Liver (tissue), 8 donors: ENCODE measurements at regions not wholly inside any gene's neighbourhood (a gene's known extent, or its start where the extent isn't known, plus 50 kb on each side); places are given as distances from the start of the nearest gene placed in this dataset.

Experiments used
- DNase-seq: peaks from one replicate; pipeline ENCODE4 v3.0.0-alpha.2; 2017; ENCODE audit warnings: low spot score
- H3K27ac ChIP-seq, 2 donors: one replicate each; pipeline ENCODE4 v1.7.0; 2013; ENCODE audit warnings: inconsistent platforms in 2 of 2, low read length in 2 of 2, control low read depth in 1 of 2, low read depth in 1 of 2, mild to moderate bottlenecking in 1 of 2
- H3K27me3 ChIP-seq, 4 donors: one replicate each; pipeline versions ENCODE4 v1.6.1 to v1.7.0; 2013; ENCODE audit warnings: low read length in 3 of 4, inconsistent platforms in 1 of 4, mild to moderate bottlenecking in 1 of 4, moderate library complexity in 1 of 4; ENCODE audit not compliant: control insufficient read depth in 4 of 4, insufficient read depth in 4 of 4
- H3K36me3 ChIP-seq, 4 donors: one replicate each; pipeline versions ENCODE4 v1.6.1 to v1.7.0; 2013; ENCODE audit warnings: low read length in 3 of 4, mild to moderate bottlenecking in 3 of 4, low read depth in 1 of 4, moderate library complexity in 1 of 4; ENCODE audit not compliant: control insufficient read depth in 4 of 4, insufficient read depth in 3 of 4
- H3K4me1 ChIP-seq, 4 donors: one replicate each; pipeline versions ENCODE4 v1.6.1 to v1.7.0; 2013; ENCODE audit warnings: low read length in 3 of 4, mild to moderate bottlenecking in 3 of 4, moderate library complexity in 1 of 4; ENCODE audit not compliant: control insufficient read depth in 4 of 4, insufficient read depth in 4 of 4
- H3K4me3 ChIP-seq, 3 donors: one replicate each; pipeline versions ENCODE4 v1.6.1 to v1.7.0; 2013; ENCODE audit warnings: low read length in 3 of 3, control low read depth in 1 of 3, low read depth in 1 of 3, mild to moderate bottlenecking in 1 of 3
- H3K9ac ChIP-seq, 2 donors: one replicate each; pipeline ENCODE4 v1.7.0; 2013; ENCODE audit warnings: low read length in 2 of 2, mild to moderate bottlenecking in 2 of 2, moderate library complexity in 2 of 2, control low read depth in 1 of 2, low read depth in 1 of 2
- H3K9me3 ChIP-seq, 4 donors: one replicate each; pipeline versions ENCODE4 v1.6.1 to v1.7.0; 2013; ENCODE audit warnings: low read length in 3 of 4; ENCODE audit not compliant: control insufficient read depth in 4 of 4
- EGR1 ChIP-seq, 2 donors: IDR thresholded peaks; 2 replicates each; pipeline ENCODE4 v1.6.1; 2016 to 2018; ENCODE audit warnings: antibody characterized with exemption in 2 of 2, low read depth in 2 of 2
- FOXA1 ChIP-seq: IDR thresholded peaks from 2 replicates; pipeline ENCODE4 v1.6.1; 2016; ENCODE audit warnings: antibody characterized with exemption
- GABPA ChIP-seq, 2 donors: IDR thresholded peaks in 1 of 2; conservative IDR thresholded peaks in 1 of 2; 2 replicates each; pipeline ENCODE4 v1.6.1; 2016; ENCODE audit warnings: antibody characterized with exemption in 2 of 2, mild to moderate bottlenecking in 1 of 2, moderate library complexity in 1 of 2
- HNF4A ChIP-seq, 2 donors: conservative IDR thresholded peaks; 2 replicates each; pipeline ENCODE4 v1.6.1; 2016; ENCODE audit warnings: antibody characterized with exemption in 2 of 2, mild to moderate bottlenecking in 2 of 2
- HNF4G ChIP-seq: IDR thresholded peaks from 2 replicates; pipeline ENCODE4 v1.6.1; 2016; ENCODE audit warnings: antibody characterized with exemption
- JUND ChIP-seq, 2 donors: IDR thresholded peaks; 2 replicates each; pipeline ENCODE4 v1.6.1; 2016; ENCODE audit warnings: antibody characterized with exemption in 2 of 2
- NR2F2 ChIP-seq: IDR thresholded peaks from 2 replicates; pipeline ENCODE4 v1.6.1; 2016; ENCODE audit warnings: antibody characterized with exemption
- RAD21 ChIP-seq, 2 donors: IDR thresholded peaks; 2 replicates each; pipeline ENCODE4 v1.6.1; 2016; ENCODE audit warnings: antibody characterized with exemption in 2 of 2, mild to moderate bottlenecking in 2 of 2
- RXRA ChIP-seq, 2 donors: IDR thresholded peaks; 2 replicates each; pipeline ENCODE4 v1.6.1; 2017 to 2018; ENCODE audit warnings: antibody characterized with exemption in 2 of 2, mild to moderate bottlenecking in 1 of 2
- TAF1 ChIP-seq: conservative IDR thresholded peaks from 2 replicates; pipeline ENCODE4 v1.6.1; 2016; ENCODE audit warnings: antibody characterized with exemption, mild to moderate bottlenecking
- YY1 ChIP-seq: IDR thresholded peaks from 2 replicates; pipeline ENCODE4 v1.6.1; 2016; ENCODE audit warnings: antibody characterized with exemption, mild to moderate bottlenecking
- WGBS: extraction: QIAGEN DNeasy Blood & Tissue Kit; methylation state at CpG from one replicate; pipeline ENCODE4 v1.1.7; 2013; 5-methylcytosine and 5-hydroxymethylcytosine counted together
- TF ChIP-seq, protein P1 (sequence below): IDR thresholded peaks from 2 replicates; pipeline ENCODE4 v1.6.1; 2016; ENCODE audit warnings: antibody characterized with exemption, mild to moderate bottlenecking
- TF ChIP-seq, protein P2 (sequence below): IDR thresholded peaks from 2 replicates; pipeline ENCODE4 v1.6.1; 2016; ENCODE audit warnings: antibody characterized with exemption
- TF ChIP-seq, protein P3 (sequence below): fragments of 150-350 bp; IDR thresholded peaks from 2 replicates; pipeline ENCODE4 v1.5.1; 2017; ENCODE audit warnings: improper control_type of control experiment, low read depth, low read length; ENCODE audit not compliant: missing input control
- TF ChIP-seq, protein P4 (sequence below): IDR thresholded peaks from 2 replicates; pipeline ENCODE4 v1.6.1; 2016; ENCODE audit warnings: antibody characterized with exemption
- donor health status: healthy.
- donor health status: healthy.
- donor health status: healthy.
- donor health status: healthy.
- donor health status: healthy.

DNA sequence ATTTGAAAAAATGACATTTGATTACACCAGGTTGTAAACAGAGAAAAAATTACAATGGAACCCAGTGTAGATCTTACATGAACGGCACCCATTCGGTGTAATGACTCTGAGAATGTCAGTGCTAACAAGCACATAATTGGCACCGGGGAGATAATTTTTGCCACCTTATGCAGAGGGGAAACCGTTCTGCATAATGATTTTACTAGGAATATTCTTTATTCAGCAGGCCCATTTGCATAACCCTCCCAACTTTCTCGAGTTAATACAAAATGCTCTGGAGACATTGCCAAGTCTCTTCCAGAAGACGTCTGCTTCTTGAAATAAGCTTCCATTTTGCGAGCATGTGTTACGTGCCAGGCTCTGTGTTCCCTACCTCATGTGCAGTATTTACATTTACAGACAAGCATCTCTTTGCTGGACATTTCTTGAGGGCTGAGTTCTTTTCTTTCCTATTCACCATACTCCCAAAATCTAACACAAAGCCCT, 275.8 kb downstream of the MIAT start (continued):
- TF ChIP-seq, protein P1, sequence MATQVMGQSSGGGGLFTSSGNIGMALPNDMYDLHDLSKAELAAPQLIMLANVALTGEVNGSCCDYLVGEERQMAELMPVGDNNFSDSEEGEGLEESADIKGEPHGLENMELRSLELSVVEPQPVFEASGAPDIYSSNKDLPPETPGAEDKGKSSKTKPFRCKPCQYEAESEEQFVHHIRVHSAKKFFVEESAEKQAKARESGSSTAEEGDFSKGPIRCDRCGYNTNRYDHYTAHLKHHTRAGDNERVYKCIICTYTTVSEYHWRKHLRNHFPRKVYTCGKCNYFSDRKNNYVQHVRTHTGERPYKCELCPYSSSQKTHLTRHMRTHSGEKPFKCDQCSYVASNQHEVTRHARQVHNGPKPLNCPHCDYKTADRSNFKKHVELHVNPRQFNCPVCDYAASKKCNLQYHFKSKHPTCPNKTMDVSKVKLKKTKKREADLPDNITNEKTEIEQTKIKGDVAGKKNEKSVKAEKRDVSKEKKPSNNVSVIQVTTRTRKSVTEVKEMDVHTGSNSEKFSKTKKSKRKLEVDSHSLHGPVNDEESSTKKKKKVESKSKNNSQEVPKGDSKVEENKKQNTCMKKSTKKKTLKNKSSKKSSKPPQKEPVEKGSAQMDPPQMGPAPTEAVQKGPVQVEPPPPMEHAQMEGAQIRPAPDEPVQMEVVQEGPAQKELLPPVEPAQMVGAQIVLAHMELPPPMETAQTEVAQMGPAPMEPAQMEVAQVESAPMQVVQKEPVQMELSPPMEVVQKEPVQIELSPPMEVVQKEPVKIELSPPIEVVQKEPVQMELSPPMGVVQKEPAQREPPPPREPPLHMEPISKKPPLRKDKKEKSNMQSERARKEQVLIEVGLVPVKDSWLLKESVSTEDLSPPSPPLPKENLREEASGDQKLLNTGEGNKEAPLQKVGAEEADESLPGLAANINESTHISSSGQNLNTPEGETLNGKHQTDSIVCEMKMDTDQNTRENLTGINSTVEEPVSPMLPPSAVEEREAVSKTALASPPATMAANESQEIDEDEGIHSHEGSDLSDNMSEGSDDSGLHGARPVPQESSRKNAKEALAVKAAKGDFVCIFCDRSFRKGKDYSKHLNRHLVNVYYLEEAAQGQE = no peak
- no peak for TF ChIP-seq GABPA (IDR thresholded peaks at IDR 0.05 in 1 of 2, conservative IDR thresholded peaks at IDR 0.05 in 1 of 2)

DNA sequence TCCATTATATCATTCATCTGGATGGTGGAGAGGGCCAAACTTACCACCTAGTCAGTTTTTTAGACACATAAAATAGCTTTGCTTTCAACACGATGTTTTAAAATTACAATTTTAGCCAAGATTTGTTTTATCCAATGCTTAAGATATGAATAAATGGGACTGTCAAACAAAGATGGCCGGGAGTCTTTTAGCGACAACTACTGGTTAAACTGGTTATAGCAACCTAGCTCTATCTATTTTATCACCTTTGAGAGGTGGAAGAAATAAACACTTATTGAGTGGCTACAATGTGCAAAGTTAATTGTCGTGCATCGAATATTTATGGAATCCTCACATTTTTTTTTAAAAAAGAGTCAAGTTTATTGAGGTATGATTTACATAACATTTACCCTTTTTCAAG, 279.8 kb downstream of the MIAT start:
- TF ChIP-seq HNF4G = no peak
- TF ChIP-seq JUND (IDR thresholded peaks at IDR 0.05) = no peak
- TF ChIP-seq, protein P2, sequence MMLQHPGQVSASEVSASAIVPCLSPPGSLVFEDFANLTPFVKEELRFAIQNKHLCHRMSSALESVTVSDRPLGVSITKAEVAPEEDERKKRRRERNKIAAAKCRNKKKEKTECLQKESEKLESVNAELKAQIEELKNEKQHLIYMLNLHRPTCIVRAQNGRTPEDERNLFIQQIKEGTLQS = no peak
- TF ChIP-seq FOXA1 = no peak
- TF ChIP-seq RAD21 (IDR thresholded peaks at IDR 0.05) = no peak
- TF ChIP-seq HNF4A (conservative IDR thresholded peaks at IDR 0.05) = no peak
- TF ChIP-seq TAF1 = no peak
- no peak for TF ChIP-seq EGR1 (IDR thresholded peaks at IDR 0.05; ENCODE audit: low read depth in 2 of 2)
- TF ChIP-seq, protein P3, sequence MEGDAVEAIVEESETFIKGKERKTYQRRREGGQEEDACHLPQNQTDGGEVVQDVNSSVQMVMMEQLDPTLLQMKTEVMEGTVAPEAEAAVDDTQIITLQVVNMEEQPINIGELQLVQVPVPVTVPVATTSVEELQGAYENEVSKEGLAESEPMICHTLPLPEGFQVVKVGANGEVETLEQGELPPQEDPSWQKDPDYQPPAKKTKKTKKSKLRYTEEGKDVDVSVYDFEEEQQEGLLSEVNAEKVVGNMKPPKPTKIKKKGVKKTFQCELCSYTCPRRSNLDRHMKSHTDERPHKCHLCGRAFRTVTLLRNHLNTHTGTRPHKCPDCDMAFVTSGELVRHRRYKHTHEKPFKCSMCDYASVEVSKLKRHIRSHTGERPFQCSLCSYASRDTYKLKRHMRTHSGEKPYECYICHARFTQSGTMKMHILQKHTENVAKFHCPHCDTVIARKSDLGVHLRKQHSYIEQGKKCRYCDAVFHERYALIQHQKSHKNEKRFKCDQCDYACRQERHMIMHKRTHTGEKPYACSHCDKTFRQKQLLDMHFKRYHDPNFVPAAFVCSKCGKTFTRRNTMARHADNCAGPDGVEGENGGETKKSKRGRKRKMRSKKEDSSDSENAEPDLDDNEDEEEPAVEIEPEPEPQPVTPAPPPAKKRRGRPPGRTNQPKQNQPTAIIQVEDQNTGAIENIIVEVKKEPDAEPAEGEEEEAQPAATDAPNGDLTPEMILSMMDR = no peak
- TF ChIP-seq GABPA (IDR thresholded peaks at IDR 0.05 in 1 of 2, conservative IDR thresholded peaks at IDR 0.05 in 1 of 2) = no peak
- no peak for TF ChIP-seq RXRA (IDR thresholded peaks at IDR 0.05)
- TF ChIP-seq NR2F2 = no peak
- TF ChIP-seq YY1 = no peak
- TF ChIP-seq, protein P4, sequence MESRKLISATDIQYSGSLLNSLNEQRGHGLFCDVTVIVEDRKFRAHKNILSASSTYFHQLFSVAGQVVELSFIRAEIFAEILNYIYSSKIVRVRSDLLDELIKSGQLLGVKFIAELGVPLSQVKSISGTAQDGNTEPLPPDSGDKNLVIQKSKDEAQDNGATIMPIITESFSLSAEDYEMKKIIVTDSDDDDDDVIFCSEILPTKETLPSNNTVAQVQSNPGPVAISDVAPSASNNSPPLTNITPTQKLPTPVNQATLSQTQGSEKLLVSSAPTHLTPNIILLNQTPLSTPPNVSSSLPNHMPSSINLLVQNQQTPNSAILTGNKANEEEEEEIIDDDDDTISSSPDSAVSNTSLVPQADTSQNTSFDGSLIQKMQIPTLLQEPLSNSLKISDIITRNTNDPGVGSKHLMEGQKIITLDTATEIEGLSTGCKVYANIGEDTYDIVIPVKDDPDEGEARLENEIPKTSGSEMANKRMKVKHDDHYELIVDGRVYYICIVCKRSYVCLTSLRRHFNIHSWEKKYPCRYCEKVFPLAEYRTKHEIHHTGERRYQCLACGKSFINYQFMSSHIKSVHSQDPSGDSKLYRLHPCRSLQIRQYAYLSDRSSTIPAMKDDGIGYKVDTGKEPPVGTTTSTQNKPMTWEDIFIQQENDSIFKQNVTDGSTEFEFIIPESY = no peak
- TF ChIP-seq, protein P1 = no peak
- H3K36me3 ChIP-seq = no peaks in the 10 kb centered on the region
- peaks cover 0 to 6% (median 0%) of the 10 kb centered on the region in 4 donors for H3K27me3 ChIP-seq
- H3K9me3 ChIP-seq = peaks cover 0 to 5% (median 0%) of the 10 kb centered on the region in 4 donors
- DNase-seq = no peak
- H3K27ac ChIP-seq = no peak overlapping the region
- no peak overlapping the region for H3K9ac ChIP-seq
- H3K4me1 ChIP-seq = no peaks in the 10 kb centered on the region
- no peak overlapping the region for H3K4me3 ChIP-seq
- WGBS = 82% methylated on average over 5 of the region's 5 CpGs
